ENCODE measurements at regions not wholly inside any gene's neighbourhood (a gene's known extent, or its start where the extent isn't known, plus 50 kb on each side); places are given as distances from the start of the nearest gene placed in this dataset.
A peak's percentile ranks its signal among the peaks of the same experiment; 100 is the strongest.

- Histone ChIP-seq H3K36me3 (ENCODE audit: control insufficient read depth, insufficient read depth, low read length) (no peaks in the 10 kb centered on the region), H3K9me3 (ENCODE audit: control insufficient read depth, insufficient read depth, low read length) (no peaks in the 10 kb centered on the region), H3K4me1 (ENCODE audit: control insufficient read depth, insufficient read depth, low read length) (no peaks in the 10 kb centered on the region), H3K27ac (ENCODE audit: low read length) (no peak overlapping the region), H3K27me3 (ENCODE audit: control insufficient read depth, insufficient read depth, low read length) (no peaks in the 10 kb centered on the region), H3K4me3 (ENCODE audit: low read length) (no peak overlapping the region)
- no peak overlapping the region for H3K27ac Mint-ChIP-seq
- no peaks in the 10 kb centered on the region for H3K36me3 Mint-ChIP-seq
- DNase-seq (peak in 1 of 2 donors; percentile 32), ATAC-seq (no peak)
- H3K9me3 Mint-ChIP-seq: no peaks in the 10 kb centered on the region
- TF ChIP-seq CTCF (IDR thresholded peaks at IDR 0.05): no peak
- intact Hi-C loops (cut with micrococcal nuclease): no loop called here
- H3K4me3 Mint-ChIP-seq: no peak overlapping the region
- H3K4me1 Mint-ChIP-seq: no peaks in the 10 kb centered on the region
- peaks cover 12 to 36% of the 10 kb centered on the region in 2 donors for H3K27me3 Mint-ChIP-seq (ENCODE audit: low read depth in 2 of 2)
- 67% methylated on average over 5 of the region's 5 CpGs for WGBS (ENCODE audit: insufficient coverage)
Measured at GRCh38 chr14:62179367-62180018, 417.3 kb downstream of the SNAPC1 start.

GRCh38 chr14:62181591-62181990, 419.4 kb downstream of the SNAPC1 start:
- Histone ChIP-seq H3K27me3 (ENCODE audit: control insufficient read depth, insufficient read depth, low read length) (no peaks in the 10 kb centered on the region), H3K27ac (ENCODE audit: low read length) (no peak overlapping the region), H3K4me1 (ENCODE audit: control insufficient read depth, insufficient read depth, low read length) (no peaks in the 10 kb centered on the region), H3K36me3 (ENCODE audit: control insufficient read depth, insufficient read depth, low read length) (no peaks in the 10 kb centered on the region), H3K4me3 (ENCODE audit: low read length) (no peak overlapping the region), H3K9me3 (ENCODE audit: control insufficient read depth, insufficient read depth, low read length) (no peaks in the 10 kb centered on the region)
- TF ChIP-seq CTCF (IDR thresholded peaks at IDR 0.05): no peak
- no peak for ATAC-seq
- intact Hi-C loops (cut with micrococcal nuclease): no loop called here
- Mint-ChIP-seq H3K4me3 (no peak overlapping the region), H3K4me1 (no peaks in the 10 kb centered on the region), H3K27ac (no peak overlapping the region), H3K9me3 (no peaks in the 10 kb centered on the region), H3K27me3 (ENCODE audit: low read depth in 2 of 2) (peaks cover 21 to 46% of the 10 kb centered on the region in 2 donors), H3K36me3 (no peaks in the 10 kb centered on the region)
- DNase-seq: no peak
- WGBS (ENCODE audit: insufficient coverage): 78% methylated on average over 3 of the region's 3 CpGs

- intact Hi-C loops (cut with micrococcal nuclease): no loop called here
- H3K27me3 Mint-ChIP-seq (ENCODE audit: low read depth in 2 of 2): peaks cover 23 to 47% of the 10 kb centered on the region in 2 donors
Measured at GRCh38 chr14:62185078-62185477, 422.9 kb downstream of the SNAPC1 start.

More at GRCh38 chr14:62185078-62185477, 422.9 kb downstream of the SNAPC1 start:
- no peak overlapping the region for H3K27ac ChIP-seq (ENCODE audit: low read length)
- H3K4me3 ChIP-seq (ENCODE audit: low read length): no peak overlapping the region
- no peak for DNase-seq
- no peak overlapping the region for H3K4me3 Mint-ChIP-seq
- H3K9me3 ChIP-seq (ENCODE audit: control insufficient read depth, insufficient read depth, low read length): no peaks in the 10 kb centered on the region
- no peaks in the 10 kb centered on the region for H3K4me1 Mint-ChIP-seq
- no peaks in the 10 kb centered on the region for H3K27me3 ChIP-seq (ENCODE audit: control insufficient read depth, insufficient read depth, low read length)
- no peaks in the 10 kb centered on the region for H3K9me3 Mint-ChIP-seq
- no peak for TF ChIP-seq CTCF (IDR thresholded peaks at IDR 0.05)
- H3K27ac Mint-ChIP-seq: no peak overlapping the region
- no peaks in the 10 kb centered on the region for H3K36me3 Mint-ChIP-seq
- WGBS (ENCODE audit: insufficient coverage): 63% methylated on average over 1 of the region's 1 CpG
- no peaks in the 10 kb centered on the region for H3K36me3 ChIP-seq (ENCODE audit: control insufficient read depth, insufficient read depth, low read length)
- ATAC-seq: no peak
- H3K4me1 ChIP-seq (ENCODE audit: control insufficient read depth, insufficient read depth, low read length): no peaks in the 10 kb centered on the region

Data from natural killer cell (primary cell).